HTR-8/SVneo (cell line): ENCODE measurements at regions not wholly inside any gene's neighbourhood (a gene's known extent, or its start where the extent isn't known, plus 50 kb on each side); places are given as distances from the start of the nearest gene placed in this dataset.

Source experiments
- DNase-seq: peaks from one replicate; pipeline ENCODE4 v3.0.0; 2011; ENCODE audit warnings: low spot score, mixed read lengths; ENCODE audit not compliant: insufficient read length
- FAIRE-seq: peaks from 2 replicates; lab custom pipeline; 2011; peaks lifted over from hg19 to GRCh38; lab: Jason Lieb, UNC

- FAIRE-seq: no peak
- DNase-seq: no peak
Measured at GRCh38 chr15:59953392-59953883, 50.7 kb upstream of the FOXB1 start.

- DNase-seq: no peak
- FAIRE-seq: no peak
Measured at GRCh38 chr15:59952960-59953359, 51.2 kb upstream of the FOXB1 start.

GRCh38 chr15:59950603-59951388 is 53.3 kb upstream of the FOXB1 start:
- DNase-seq: no peak

GRCh38 chr15:59948924-59949613 is 55.0 kb upstream of the FOXB1 start:
- DNase-seq (no peak), FAIRE-seq (no peak)

More at GRCh38 chr15:59950603-59951388, 53.3 kb upstream of the FOXB1 start:
- no peak for FAIRE-seq

GRCh38 chr15:59946084-59946483 is 58.0 kb upstream of the FOXB1 start:
- no peak for DNase-seq
- FAIRE-seq: no peak

- FAIRE-seq: no peak
- DNase-seq: no peak
Measured at GRCh38 chr15:59945036-59945435, 59.1 kb upstream of the FOXB1 start.

GRCh38 chr15:59941612-59942011 is 62.5 kb upstream of the FOXB1 start:
- FAIRE-seq (no peak), DNase-seq (peak; percentile 32)

GRCh38 chr15:59940928-59941327 is 63.2 kb upstream of the FOXB1 start:
- DNase-seq (no peak), FAIRE-seq (no peak)

GRCh38 chr15:59940456-59940855 is 63.7 kb upstream of the FOXB1 start:
- FAIRE-seq: no peak
- DNase-seq: no peak

- FAIRE-seq: no peak
- DNase-seq: no peak
Measured at GRCh38 chr15:59936741-59937140, 67.4 kb upstream of the FOXB1 start.

- FAIRE-seq: peak; percentile 20
- DNase-seq: peak; percentile 44
Measured at GRCh38 chr15:59933607-59934006, 70.5 kb upstream of the FOXB1 start.

GRCh38 chr15:59931646-59932261 is 72.4 kb upstream of the FOXB1 start:
- FAIRE-seq: no peak
- DNase-seq: no peak

GRCh38 chr15:59924812-59925522 is 79.1 kb upstream of the FOXB1 start:
- FAIRE-seq (no peak), DNase-seq (no peak)

- no peak for FAIRE-seq
- DNase-seq: no peak
Measured at GRCh38 chr15:59924096-59924495, 80.0 kb upstream of the FOXB1 start.

- FAIRE-seq (no peak), DNase-seq (no peak)
Measured at GRCh38 chr15:59923508-59923907, 80.6 kb upstream of the FOXB1 start.

- peak; percentile 58 for FAIRE-seq
- peak; percentile 32 for DNase-seq
Measured at GRCh38 chr15:59918994-59919951, 84.8 kb upstream of the FOXB1 start.

GRCh38 chr15:59917504-59918157 is 86.5 kb upstream of the FOXB1 start:
- DNase-seq: peak; percentile 55
- peak; percentile 79 for FAIRE-seq

GRCh38 chr15:59906046-59906445 is 98.1 kb upstream of the FOXB1 start:
- FAIRE-seq (no peak), DNase-seq (no peak)

- FAIRE-seq: no peak
- no peak for DNase-seq
Measured at GRCh38 chr15:59905176-59905575, 98.9 kb upstream of the FOXB1 start.
